WTC11 (cell line): ENCODE measurements at regions not wholly inside any gene's neighbourhood (a gene's known extent, or its start where the extent isn't known, plus 50 kb on each side); places are given as distances from the start of the nearest gene placed in this dataset.

Experiments used
- ATAC-seq: fragments of 200-7000 bp; cut with Tn5 transposase; 2 replicates; pipeline ENCODE4 v1.10.0; 2021; ENCODE audit warnings: mild to moderate bottlenecking, moderate library complexity
- CTCF ChIA-PET: fragments of 300-600 bp; sonication (Branson Sonifier 250); formaldehyde crosslinking; loops from one replicate; lab custom pipeline; 2021; ENCODE audit warnings: antibody characterized with exemption; lab: Charles Lee
- POLR2A ChIA-PET: fragments of 350-600 bp; sonication (Branson Sonifier 250); formaldehyde crosslinking; loops from one replicate; lab custom pipeline; 2021; ENCODE audit warnings: antibody characterized with exemption; lab: Charles Lee
- DNase-seq: peaks from one replicate; pipeline ENCODE4 v3.0.0; 2021; ENCODE audit warnings: low spot score
- H3K27ac Mint-ChIP-seq: 2 replicates; pipeline ENCODE4 v1.8.0; 2021; ENCODE audit warnings: mixed read lengths
- H3K27me3 Mint-ChIP-seq: 2 replicates; pipeline ENCODE4 v1.8.0; 2021; ENCODE audit warnings: low read depth, mild to moderate bottlenecking, moderate library complexity, mixed read lengths
- H3K36me3 Mint-ChIP-seq: 2 replicates; pipeline ENCODE4 v1.8.0; 2021; ENCODE audit warnings: mixed read lengths
- H3K4me1 Mint-ChIP-seq: 2 replicates; pipeline ENCODE4 v1.8.0; 2022; ENCODE audit warnings: mixed read lengths
- H3K4me3 Mint-ChIP-seq: 2 replicates; pipeline ENCODE4 v1.8.0; 2021; ENCODE audit warnings: mild to moderate bottlenecking, moderate library complexity, mixed read lengths
- H3K9me3 Mint-ChIP-seq: 2 replicates; pipeline ENCODE4 v1.8.0; 2021; ENCODE audit warnings: mixed read lengths
- AR ChIP-seq: fragments of 250-450 bp; sonication (Bioruptor Pico); IDR thresholded peaks from 2 replicates; pipeline ENCODE4 v1.9.0; 2021; ENCODE audit warnings: mild to moderate bottlenecking
- ATF1 ChIP-seq: sonication (generic); formaldehyde crosslinking; IDR thresholded peaks from 2 replicates; pipeline ENCODE4 v1.8.1; 2023; ENCODE audit warnings: mild to moderate bottlenecking, moderate library complexity, missing genetic modification reagents
- ATF2 ChIP-seq: sonication (generic); formaldehyde crosslinking; IDR thresholded peaks from 2 replicates; pipeline ENCODE4 v1.8.1; 2022; ENCODE audit warnings: low read depth, missing genetic modification reagents, borderline replicate concordance
- CBFB ChIP-seq: sonication (generic); formaldehyde crosslinking; IDR thresholded peaks from 2 replicates; pipeline ENCODE4 v1.8.1; 2022; ENCODE audit warnings: mild to moderate bottlenecking, low read depth, missing genetic modification reagents
- ELF4 ChIP-seq: sonication (generic); formaldehyde crosslinking; IDR thresholded peaks from 2 replicates; pipeline ENCODE4 v1.8.1; 2022; ENCODE audit warnings: low read depth, mild to moderate bottlenecking, moderate library complexity, missing genetic modification reagents
- FOXJ3 ChIP-seq: sonication (generic); formaldehyde crosslinking; IDR thresholded peaks from 2 replicates; pipeline ENCODE4 v1.9.0; 2021; ENCODE audit warnings: missing genetic modification reagents, mild to moderate bottlenecking, borderline replicate concordance
- FOXK1 ChIP-seq: sonication (generic); formaldehyde crosslinking; IDR thresholded peaks from 2 replicates; pipeline ENCODE4 v1.8.0; 2022; ENCODE audit warnings: mild to moderate bottlenecking, moderate library complexity, missing genetic modification reagents
- FOXP4 ChIP-seq: sonication (generic); formaldehyde crosslinking; IDR thresholded peaks from 2 replicates; pipeline ENCODE4 v1.8.0; 2022; ENCODE audit warnings: mild to moderate bottlenecking, missing genetic modification reagents
- GABPB1 ChIP-seq: sonication (generic); formaldehyde crosslinking; IDR thresholded peaks from 2 replicates; pipeline ENCODE4 v1.8.1; 2023; ENCODE audit warnings: mild to moderate bottlenecking, missing genetic modification reagents
- GRHL2 ChIP-seq: fragments of 250-450 bp; sonication (Bioruptor Pico); IDR thresholded peaks from 2 replicates; pipeline ENCODE4 v1.8.0; 2022; ENCODE audit warnings: mild to moderate bottlenecking, moderate library complexity; ENCODE audit not compliant: insufficient replicate concordance, severe bottlenecking
- IRF2 ChIP-seq: sonication (generic); formaldehyde crosslinking; IDR thresholded peaks from 2 replicates; pipeline ENCODE4 v1.8.0; 2022; ENCODE audit warnings: low read depth, missing genetic modification reagents, borderline replicate concordance
- MAX ChIP-seq: sonication (generic); formaldehyde crosslinking; IDR thresholded peaks from 2 replicates; pipeline ENCODE4 v1.8.0; 2022; ENCODE audit warnings: mild to moderate bottlenecking, missing genetic modification reagents
- RELA ChIP-seq: sonication (generic); formaldehyde crosslinking; IDR thresholded peaks from 2 replicates; pipeline ENCODE4 v1.8.1; 2022; ENCODE audit warnings: missing genetic modification reagents, mild to moderate bottlenecking, borderline replicate concordance
- TEAD1 ChIP-seq: sonication (generic); formaldehyde crosslinking; IDR thresholded peaks from 2 replicates; pipeline ENCODE4 v1.8.0; 2022; ENCODE audit warnings: mild to moderate bottlenecking, missing genetic modification reagents
- TEAD4 ChIP-seq: sonication (generic); formaldehyde crosslinking; IDR thresholded peaks from 2 replicates; pipeline ENCODE4 v1.8.0; 2022; ENCODE audit warnings: mild to moderate bottlenecking, missing genetic modification reagents
- ZNF138 ChIP-seq: sonication (generic); formaldehyde crosslinking; conservative IDR thresholded peaks from 2 replicates; pipeline ENCODE4 v1.8.1; 2022; ENCODE audit warnings: mild to moderate bottlenecking, moderate library complexity, missing genetic modification reagents
- ZNF219 ChIP-seq: sonication (generic); formaldehyde crosslinking; IDR thresholded peaks from 2 replicates; pipeline ENCODE4 v1.8.0; 2023; ENCODE audit warnings: missing genetic modification reagents, mild to moderate bottlenecking, borderline replicate concordance
- ZNF263 ChIP-seq: sonication (generic); formaldehyde crosslinking; IDR thresholded peaks from 2 replicates; pipeline ENCODE4 v1.8.1; 2022; ENCODE audit warnings: low read depth, mild to moderate bottlenecking, moderate library complexity, missing genetic modification reagents
- ZNF317 ChIP-seq: sonication (generic); formaldehyde crosslinking; IDR thresholded peaks from 2 replicates; pipeline ENCODE4 v1.8.1; 2023; ENCODE audit warnings: low read depth, mild to moderate bottlenecking, moderate library complexity, missing genetic modification reagents, borderline replicate concordance
- ZNF396 ChIP-seq: fragments of 250-450 bp; sonication (Bioruptor Pico); IDR thresholded peaks from 2 replicates; pipeline ENCODE4 v1.8.0; 2021; ENCODE audit warnings: mild to moderate bottlenecking, moderate library complexity, borderline replicate concordance

- H3K4me1 Mint-ChIP-seq: peaks cover 6% of the 10 kb centered on the region
These were observed 149.3 kb upstream of the FOXN2 start for GRCh38 chr2:48165070-48165753.

GRCh38 chr2:48169141-48169592, 145.3 kb upstream of the FOXN2 start:
- ATAC-seq: no peak
- DNase-seq: no peak

More at GRCh38 chr2:48165070-48165753, 149.3 kb upstream of the FOXN2 start:
- Mint-ChIP-seq H3K9me3 (peaks cover 40% of the 10 kb centered on the region), H3K27ac (no peak overlapping the region), H3K27me3 (no peaks in the 10 kb centered on the region), H3K36me3 (peaks cover 25% of the 10 kb centered on the region), H3K4me3 (no peak overlapping the region)
- DNase-seq: no peak
- no peak for TF ChIP-seq GABPB1 (CRISPR knock-in tag)
- no peak for TF ChIP-seq ZNF396 (CRISPR knock-in tag)
- no peak for TF ChIP-seq ELF4 (CRISPR knock-in tag)
- TF ChIP-seq ZNF138: no peak
- no peak for TF ChIP-seq ZNF317 (CRISPR knock-in tag)
- TF ChIP-seq GRHL2 (CRISPR knock-in tag): no peak
- no peak for TF ChIP-seq FOXJ3 (CRISPR knock-in tag)
- TF ChIP-seq CBFB (CRISPR knock-in tag): no peak
- no peak for TF ChIP-seq TEAD4 (CRISPR knock-in tag)
- no peak for TF ChIP-seq MAX
- ATAC-seq: no peak
- CTCF ChIA-PET: no interaction called here
- POLR2A ChIA-PET: no interaction called here

More at GRCh38 chr2:48169141-48169592, 145.3 kb upstream of the FOXN2 start:
- H3K36me3 Mint-ChIP-seq: peaks cover 25% of the 10 kb centered on the region
- no peak overlapping the region for H3K27ac Mint-ChIP-seq
- CTCF ChIA-PET: no interaction called here
- H3K27me3 Mint-ChIP-seq: no peaks in the 10 kb centered on the region
- peaks cover 32% of the 10 kb centered on the region for H3K9me3 Mint-ChIP-seq
- no peak for TF ChIP-seq AR (CRISPR knock-in tag)
- no peak for TF ChIP-seq ATF2
- no peak for TF ChIP-seq FOXP4 (CRISPR knock-in tag)
- TF ChIP-seq ATF1 (CRISPR knock-in tag): no peak
- TF ChIP-seq ZNF263 (CRISPR knock-in tag): no peak
- no peak for TF ChIP-seq IRF2 (CRISPR knock-in tag)
- TF ChIP-seq FOXK1: no peak
- no peak for TF ChIP-seq RELA (CRISPR knock-in tag)
- no peak for TF ChIP-seq ZNF219 (CRISPR knock-in tag)
- no peak for TF ChIP-seq TEAD1 (CRISPR knock-in tag)
- peaks cover 7% of the 10 kb centered on the region for H3K4me1 Mint-ChIP-seq
- no peak overlapping the region for H3K4me3 Mint-ChIP-seq
- POLR2A ChIA-PET: no interaction called here
